Activated naive CD8-positive, alpha-beta T cell treated with anti-CD3 and anti-CD28 coated beads for 36 hours (primary cell): ENCODE measurements at regions not wholly inside any gene's neighbourhood (a gene's known extent, or its start where the extent isn't known, plus 50 kb on each side); places are given as distances from the start of the nearest gene placed in this dataset.

Source experiments
- DNase-seq: peaks from one replicate; pipeline ENCODE4 v3.0.0; 2021
- H3K27ac Mint-ChIP-seq: one replicate; pipeline ENCODE4 v1.8.0; 2022; ENCODE audit warnings: mild to moderate bottlenecking, moderate library complexity, mixed read lengths
- H3K27me3 Mint-ChIP-seq: one replicate; pipeline ENCODE4 v1.8.0; 2022; ENCODE audit warnings: mild to moderate bottlenecking, mixed read lengths
- H3K36me3 Mint-ChIP-seq: one replicate; pipeline ENCODE4 v1.8.0; 2021; ENCODE audit warnings: mild to moderate bottlenecking, mixed read lengths
- H3K4me1 Mint-ChIP-seq: one replicate; pipeline ENCODE4 v1.8.0; 2021; ENCODE audit warnings: mixed read lengths
- H3K4me3 Mint-ChIP-seq: one replicate; pipeline ENCODE4 v1.8.0; 2022; ENCODE audit warnings: mild to moderate bottlenecking, moderate library complexity, mixed read lengths
- H3K9me3 Mint-ChIP-seq: one replicate; pipeline ENCODE4 v1.8.0; 2022; ENCODE audit warnings: mixed read lengths

- Mint-ChIP-seq H3K4me1 (no peaks in the 10 kb centered on the region), H3K9me3 (no peaks in the 10 kb centered on the region), H3K27me3 (peaks cover 2% of the 10 kb centered on the region), H3K27ac (no peak overlapping the region), H3K36me3 (no peaks in the 10 kb centered on the region), H3K4me3 (no peak overlapping the region)
- DNase-seq: no peak
These were observed 108.8 kb downstream of the SQOR start for GRCh38 chr15:45743426-45744235.

GRCh38 chr15:45744236-45744589, 109.4 kb downstream of the SQOR start:
- H3K4me3 Mint-ChIP-seq: no peak overlapping the region
- H3K36me3 Mint-ChIP-seq: no peaks in the 10 kb centered on the region
- no peak overlapping the region for H3K27ac Mint-ChIP-seq
- DNase-seq: no peak
- no peaks in the 10 kb centered on the region for H3K9me3 Mint-ChIP-seq
- H3K4me1 Mint-ChIP-seq: no peaks in the 10 kb centered on the region
- peaks cover 3% of the 10 kb centered on the region for H3K27me3 Mint-ChIP-seq

DNA sequence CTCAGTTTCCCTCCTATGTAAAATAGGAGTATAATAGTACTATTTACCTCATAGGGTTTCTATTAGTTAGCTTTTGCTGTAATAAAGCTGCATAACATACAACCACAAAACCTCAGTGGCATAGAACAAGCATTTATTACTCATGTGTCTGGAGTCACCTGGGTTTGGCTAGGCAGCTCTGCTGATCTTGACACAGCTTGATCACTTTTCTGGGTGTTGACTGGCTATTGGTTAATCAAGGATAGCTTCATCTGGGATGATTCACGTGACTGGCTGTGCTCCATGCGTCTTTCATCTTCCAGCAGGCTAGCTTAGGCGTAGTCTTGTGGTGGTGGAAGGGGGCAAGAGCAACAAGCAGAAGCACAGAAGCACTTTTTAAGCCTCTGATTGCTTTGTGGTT, 112.6 kb downstream of the SQOR start:
- Mint-ChIP-seq H3K27me3 (peaks cover 5% of the 10 kb centered on the region), H3K9me3 (no peaks in the 10 kb centered on the region), H3K36me3 (no peaks in the 10 kb centered on the region), H3K27ac (no peak overlapping the region), H3K4me3 (no peak overlapping the region), H3K4me1 (no peaks in the 10 kb centered on the region)
- DNase-seq: no peak

- Mint-ChIP-seq H3K9me3 (peaks cover 1% of the 10 kb centered on the region), H3K4me3 (no peak overlapping the region), H3K4me1 (no peaks in the 10 kb centered on the region), H3K27me3 (peaks cover 18% of the 10 kb centered on the region), H3K36me3 (no peaks in the 10 kb centered on the region), H3K27ac (no peak overlapping the region)
- no peak for DNase-seq
These were observed 116.8 kb downstream of the SQOR start for GRCh38 chr15:45751629-45752028.

DNA sequence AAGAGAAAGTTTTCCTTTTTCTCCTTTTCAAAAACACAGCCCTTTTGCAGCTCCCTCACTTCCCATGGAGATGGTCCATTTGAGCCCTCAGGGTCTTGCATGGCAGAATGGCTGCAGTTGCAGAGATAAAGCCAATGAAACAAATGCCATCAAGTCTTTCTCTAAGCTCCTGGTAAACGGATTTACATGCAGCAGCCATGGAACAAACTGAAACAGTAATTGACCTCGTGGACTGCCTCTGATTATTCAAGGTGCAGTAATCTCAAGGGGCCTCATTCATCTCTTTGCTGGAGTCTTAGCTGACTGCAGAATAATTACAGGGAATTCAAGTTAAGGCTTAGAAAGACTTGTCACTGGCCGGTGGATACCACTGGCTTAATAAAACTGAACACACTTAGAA, 125.1 kb downstream of the SQOR start:
- H3K9me3 Mint-ChIP-seq: no peaks in the 10 kb centered on the region
- H3K36me3 Mint-ChIP-seq: no peaks in the 10 kb centered on the region
- H3K4me3 Mint-ChIP-seq: no peak overlapping the region
- no peak for DNase-seq
- H3K27ac Mint-ChIP-seq: no peak overlapping the region
- H3K4me1 Mint-ChIP-seq: no peaks in the 10 kb centered on the region
- peaks cover 22% of the 10 kb centered on the region for H3K27me3 Mint-ChIP-seq

DNA sequence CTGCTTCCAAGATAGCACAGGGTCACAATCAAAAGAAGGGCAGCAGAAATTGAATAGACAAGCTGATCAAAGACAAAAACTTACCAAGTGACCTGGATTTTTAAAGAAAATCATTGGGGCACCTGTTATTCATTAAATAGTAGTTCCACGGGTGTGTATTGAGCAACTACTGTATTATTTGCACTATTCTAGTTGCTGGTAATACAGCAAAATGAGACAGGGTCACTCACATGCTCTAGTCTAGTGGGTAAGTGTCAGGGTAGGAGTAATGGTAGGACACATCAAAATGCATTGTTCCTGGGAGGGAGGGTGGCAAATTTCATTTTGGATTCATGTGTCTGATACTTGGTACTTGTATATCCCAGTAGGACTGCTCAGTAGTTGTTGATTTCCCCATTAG, 127.9 kb downstream of the SQOR start:
- Mint-ChIP-seq H3K27ac (no peak overlapping the region), H3K4me1 (no peaks in the 10 kb centered on the region), H3K9me3 (no peaks in the 10 kb centered on the region), H3K36me3 (no peaks in the 10 kb centered on the region), H3K27me3 (peaks cover 9% of the 10 kb centered on the region), H3K4me3 (no peak overlapping the region)
- DNase-seq: no peak

GRCh38 chr15:45763170-45763869, 128.5 kb downstream of the SQOR start:
- H3K27ac Mint-ChIP-seq: no peak overlapping the region
- H3K4me3 Mint-ChIP-seq: no peak overlapping the region

DNA sequence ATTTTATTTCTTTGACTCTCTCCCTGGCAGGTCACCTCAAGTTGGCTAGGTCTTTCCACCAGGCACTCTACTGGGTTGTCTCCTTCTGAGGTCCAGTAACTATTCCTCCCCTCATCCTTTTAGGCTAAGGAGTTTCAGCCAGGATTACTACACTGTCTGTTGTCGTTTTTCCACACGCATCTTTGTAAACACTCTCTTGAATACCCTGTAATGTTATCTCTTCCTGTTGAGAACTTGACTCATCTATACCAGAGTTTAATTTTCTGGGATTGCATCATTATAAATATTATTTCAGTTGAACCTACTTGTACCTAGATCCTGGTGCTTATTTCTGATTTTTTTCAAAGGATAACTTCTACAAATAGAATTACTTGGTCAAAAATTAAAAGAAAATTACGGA, 138.3 kb downstream of the SQOR start:
- DNase-seq: no peak
- no peak overlapping the region for H3K4me3 Mint-ChIP-seq
- H3K27me3 Mint-ChIP-seq: peaks cover 6% of the 10 kb centered on the region
- H3K9me3 Mint-ChIP-seq: no peaks in the 10 kb centered on the region
- no peaks in the 10 kb centered on the region for H3K4me1 Mint-ChIP-seq
- no peaks in the 10 kb centered on the region for H3K36me3 Mint-ChIP-seq
- H3K27ac Mint-ChIP-seq: no peak overlapping the region

More at GRCh38 chr15:45763170-45763869, 128.5 kb downstream of the SQOR start:
- H3K27me3 Mint-ChIP-seq: peaks cover 9% of the 10 kb centered on the region
- H3K9me3 Mint-ChIP-seq: no peaks in the 10 kb centered on the region
- no peak for DNase-seq
- no peaks in the 10 kb centered on the region for H3K36me3 Mint-ChIP-seq
- H3K4me1 Mint-ChIP-seq: no peaks in the 10 kb centered on the region

- H3K36me3 Mint-ChIP-seq: no peaks in the 10 kb centered on the region
- H3K4me1 Mint-ChIP-seq: no peaks in the 10 kb centered on the region
- H3K4me3 Mint-ChIP-seq: no peak overlapping the region
- DNase-seq: no peak
- H3K9me3 Mint-ChIP-seq: no peaks in the 10 kb centered on the region
- H3K27ac Mint-ChIP-seq: no peak overlapping the region
- H3K27me3 Mint-ChIP-seq: peaks cover 11% of the 10 kb centered on the region
These were observed 141.9 kb downstream of the SQOR start for GRCh38 chr15:45776772-45777171.

GRCh38 chr15:45777781-45778180, 143.0 kb downstream of the SQOR start:
- H3K27ac Mint-ChIP-seq: no peak overlapping the region
- DNase-seq: no peak
- H3K4me3 Mint-ChIP-seq: no peak overlapping the region
- H3K4me1 Mint-ChIP-seq: no peaks in the 10 kb centered on the region
- H3K27me3 Mint-ChIP-seq: peaks cover 16% of the 10 kb centered on the region
- no peaks in the 10 kb centered on the region for H3K9me3 Mint-ChIP-seq
- H3K36me3 Mint-ChIP-seq: no peaks in the 10 kb centered on the region

DNA sequence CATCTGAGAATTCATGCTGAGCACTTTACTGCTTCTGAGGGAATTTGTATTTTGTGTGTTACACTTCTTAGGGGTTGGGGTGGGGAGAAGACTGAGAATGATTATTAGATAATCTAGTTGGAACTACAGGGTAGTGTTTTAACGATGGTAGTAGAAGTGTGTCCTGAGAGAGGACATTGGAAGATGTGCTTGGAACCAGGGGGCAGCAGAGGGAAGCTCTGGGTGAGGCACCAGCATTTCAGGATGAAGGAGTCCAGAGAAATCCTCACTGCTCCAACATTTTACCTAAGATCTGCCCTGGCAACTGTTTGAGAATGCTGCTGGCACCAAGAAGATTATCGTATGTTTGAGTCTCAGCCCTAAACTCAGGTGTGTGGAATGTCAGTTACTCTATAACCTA, 145.5 kb downstream of the SQOR start:
- H3K4me1 Mint-ChIP-seq: no peaks in the 10 kb centered on the region
- DNase-seq: no peak
- H3K4me3 Mint-ChIP-seq: no peak overlapping the region
- no peak overlapping the region for H3K27ac Mint-ChIP-seq
- no peaks in the 10 kb centered on the region for H3K9me3 Mint-ChIP-seq
- H3K36me3 Mint-ChIP-seq: no peaks in the 10 kb centered on the region
- H3K27me3 Mint-ChIP-seq: peaks cover 22% of the 10 kb centered on the region

GRCh38 chr15:45784656-45785055, 149.8 kb downstream of the SQOR start:
- no peaks in the 10 kb centered on the region for H3K9me3 Mint-ChIP-seq
- peaks cover 22% of the 10 kb centered on the region for H3K27me3 Mint-ChIP-seq
- no peaks in the 10 kb centered on the region for H3K36me3 Mint-ChIP-seq
- DNase-seq: no peak
- no peaks in the 10 kb centered on the region for H3K4me1 Mint-ChIP-seq
- no peak overlapping the region for H3K27ac Mint-ChIP-seq
- no peak overlapping the region for H3K4me3 Mint-ChIP-seq

DNA sequence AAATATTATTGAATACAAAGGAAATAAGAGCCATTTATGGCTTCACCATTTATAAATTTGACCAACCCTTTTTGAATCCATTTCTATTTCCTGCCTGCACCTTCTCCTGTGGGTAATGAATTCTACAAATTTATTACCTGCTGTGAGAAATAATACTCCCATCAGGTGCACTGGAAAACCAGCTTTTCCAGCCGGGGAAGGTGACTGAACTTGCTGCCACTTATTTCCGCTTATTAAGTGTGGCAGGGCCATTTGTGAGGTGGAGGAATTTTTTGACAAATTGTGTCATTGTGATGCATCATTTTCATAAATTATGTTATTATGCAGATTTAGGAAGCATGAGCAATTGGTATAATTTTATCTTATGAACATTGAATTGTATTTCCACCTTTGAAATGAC, 151.1 kb downstream of the SQOR start:
- Mint-ChIP-seq H3K4me3 (no peak overlapping the region), H3K36me3 (no peaks in the 10 kb centered on the region), H3K27me3 (peaks cover 22% of the 10 kb centered on the region), H3K4me1 (no peaks in the 10 kb centered on the region), H3K9me3 (no peaks in the 10 kb centered on the region), H3K27ac (no peak overlapping the region)
- DNase-seq: no peak

DNA sequence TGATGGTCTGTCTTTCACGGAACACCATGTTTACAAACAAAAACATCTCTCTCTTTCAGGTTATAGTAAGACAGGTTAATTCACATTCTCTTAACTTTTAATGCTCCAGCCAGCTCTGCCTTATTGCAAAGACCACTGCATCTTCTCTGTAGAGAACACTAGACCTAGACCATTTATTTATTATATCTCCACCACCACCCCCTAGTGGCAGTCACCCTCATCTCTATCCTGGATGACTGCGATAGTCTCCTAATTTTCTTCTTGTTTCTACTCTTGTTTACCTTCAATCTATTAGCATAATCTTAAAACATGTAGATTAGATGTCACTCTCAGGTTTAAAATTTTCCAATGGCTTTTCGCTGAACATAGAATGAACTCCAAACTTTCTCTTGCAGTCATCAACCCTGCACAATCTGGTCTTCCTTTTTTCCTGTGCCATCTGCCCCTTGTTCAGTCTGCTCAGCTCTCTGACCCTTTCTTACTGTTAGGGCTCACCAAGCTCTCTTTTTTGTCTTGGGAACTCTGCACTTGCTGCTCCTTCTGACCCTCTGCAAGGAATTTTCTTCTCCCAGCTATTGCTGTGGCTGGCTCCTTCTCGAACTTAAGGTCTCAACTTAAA, 155.6 kb downstream of the SQOR start:
- Mint-ChIP-seq H3K9me3 (no peaks in the 10 kb centered on the region), H3K4me3 (no peak overlapping the region), H3K27ac (no peak overlapping the region), H3K4me1 (no peaks in the 10 kb centered on the region), H3K36me3 (no peaks in the 10 kb centered on the region), H3K27me3 (peaks cover 27% of the 10 kb centered on the region)
- peak; percentile 2 for DNase-seq

- no peaks in the 10 kb centered on the region for H3K36me3 Mint-ChIP-seq
- no peaks in the 10 kb centered on the region for H3K9me3 Mint-ChIP-seq
These were observed 159.5 kb downstream of the SQOR start for GRCh38 chr15:45794304-45794703.

More at GRCh38 chr15:45794304-45794703, 159.5 kb downstream of the SQOR start:
- no peaks in the 10 kb centered on the region for H3K4me1 Mint-ChIP-seq
- no peak overlapping the region for H3K27ac Mint-ChIP-seq
- no peak for DNase-seq
- H3K27me3 Mint-ChIP-seq: peaks cover 20% of the 10 kb centered on the region
- H3K4me3 Mint-ChIP-seq: no peak overlapping the region
